GM23338 (cell line): ENCODE measurements at regions not wholly inside any gene's neighbourhood (a gene's known extent, or its start where the extent isn't known, plus 50 kb on each side); places are given as distances from the start of the nearest gene placed in this dataset.
"Not testable (repeated sequence)": the region's sequence is repeated elsewhere in the genome, so short reads cannot be mapped to it uniquely, and the experiment has no call there.

ENCODE experiments used
- CREB1 ChIP-seq: fragments of 250-450 bp; sonication (Bioruptor Pico); IDR thresholded peaks from 2 replicates; pipeline ENCODE4 v1.5.0; 2020; ENCODE audit warnings: low read depth, mild to moderate bottlenecking, moderate library complexity
- CTCF ChIP-seq, 2 experiments: fragments of 200-600 bp in 1 of 2; sonication (generic) in 1 of 2; conservative IDR thresholded peaks; 2 replicates each; pipeline versions ENCODE4 v1.5.1 to v1.6.1; 2016 to 2017; ENCODE audit warnings: antibody characterized with exemption in 2 of 2, low read depth in 2 of 2, mild to moderate bottlenecking in 2 of 2, moderate library complexity in 1 of 2
- ETS1 ChIP-seq: IDR thresholded peaks from 2 replicates; pipeline ENCODE4 v1.6.1; 2016; ENCODE audit warnings: antibody characterized with exemption
- EZH2 ChIP-seq: fragments of 200-600 bp; sonication (generic); IDR thresholded peaks from one replicate; pipeline ENCODE4 v1.8.0; 2017; ENCODE audit warnings: antibody characterized with exemption, mild to moderate bottlenecking, low read depth; ENCODE audit not compliant: unreplicated experiment
- EZH2phosphoT487 ChIP-seq: fragments of 200-600 bp; sonication (generic); IDR thresholded peaks from one replicate; pipeline ENCODE4 v1.8.1; 2018; ENCODE audit warnings: antibody characterized with exemption; ENCODE audit not compliant: unreplicated experiment
- JUNB ChIP-seq: IDR thresholded peaks from one replicate; pipeline ENCODE4 v1.6.1; 2016; ENCODE audit warnings: antibody characterized with exemption; ENCODE audit not compliant: unreplicated experiment
- NANOG ChIP-seq: IDR thresholded peaks from 2 replicates; pipeline ENCODE4 v1.6.1; 2016; ENCODE audit warnings: antibody characterized with exemption, borderline replicate concordance
- POLR2AphosphoS5 ChIP-seq: IDR thresholded peaks from 2 replicates; pipeline ENCODE4 v1.6.1; 2016; ENCODE audit warnings: antibody characterized with exemption, low read depth
- REST ChIP-seq: IDR thresholded peaks from one replicate; pipeline ENCODE4 v1.6.1; 2018; ENCODE audit warnings: antibody characterized with exemption; ENCODE audit not compliant: unreplicated experiment
- STAT1 ChIP-seq: IDR thresholded peaks from one replicate; pipeline ENCODE4 v1.6.1; 2016; ENCODE audit warnings: antibody characterized with exemption; ENCODE audit not compliant: unreplicated experiment
- ZNF114 ChIP-seq: fragments of 250-450 bp; sonication (Bioruptor Pico); IDR thresholded peaks from 2 replicates; pipeline ENCODE4 v1.5.0; 2020; ENCODE audit warnings: mild to moderate bottlenecking, moderate library complexity
- ZNF462 ChIP-seq: fragments of 250-450 bp; sonication (Bioruptor Pico); IDR thresholded peaks from 2 replicates; pipeline ENCODE4 v1.5.0; 2020; ENCODE audit warnings: mild to moderate bottlenecking, moderate library complexity

- not testable (repeated sequence) for TF ChIP-seq CTCF (conservative IDR thresholded peaks at IDR 0.05; ENCODE audit: low read depth in 2 of 2); EZH2; POLR2AphosphoS5; CREB1; ETS1; ZNF114 (CRISPR knock-in tag); REST; EZH2phosphoT487; NANOG; JUNB; ZNF462 (CRISPR knock-in tag); STAT1
These were observed 747.2 kb downstream of the TTLL7 start for GRCh38 chr1:83251687-83252086.
